BLaER1 (cell line): ENCODE measurements at regions not wholly inside any gene's neighbourhood (a gene's known extent, or its start where the extent isn't known, plus 50 kb on each side); places are given as distances from the start of the nearest gene placed in this dataset.

Experiments used
- H3K27ac ChIP-seq: shearing (Covaris generic); formaldehyde crosslinking; 2 replicates; pipeline ENCODE4 v1.8.1; 2022
- H3K27me3 ChIP-seq: shearing (Covaris generic); formaldehyde crosslinking; 2 replicates; pipeline ENCODE4 v1.8.1; 2022
- H3K36me3 ChIP-seq: shearing (Covaris generic); formaldehyde crosslinking; 2 replicates; pipeline ENCODE4 v1.8.1; 2022
- H3K4me1 ChIP-seq: shearing (Covaris generic); formaldehyde crosslinking; 2 replicates; pipeline ENCODE4 v1.8.1; 2022
- H3K4me2 ChIP-seq: shearing (Covaris generic); formaldehyde crosslinking; 2 replicates; pipeline ENCODE4 v1.8.1; 2022
- H3K4me3 ChIP-seq: shearing (Covaris generic); formaldehyde crosslinking; 2 replicates; pipeline ENCODE4 v1.8.1; 2022
- H3K9ac ChIP-seq: shearing (Covaris generic); formaldehyde crosslinking; 2 replicates; pipeline ENCODE4 v1.8.1; 2022
- H3K9me3 ChIP-seq: shearing (Covaris generic); formaldehyde crosslinking; 2 replicates; pipeline ENCODE4 v1.8.1; 2022
- H4K20me1 ChIP-seq: shearing (Covaris generic); formaldehyde crosslinking; 2 replicates; pipeline ENCODE4 v1.8.1; 2022
- Cebpa-rat ChIP-seq: shearing (Covaris generic); IDR thresholded peaks from 2 replicates; pipeline ENCODE4 v1.8.1; 2022

GRCh38 chr16:48864055-48864454 lies 254.1 kb upstream of the N4BP1 start:
- TF ChIP-seq Cebpa-rat, result no peak
- no peak overlapping the region for H3K4me3 ChIP-seq
- no peak overlapping the region for H3K27ac ChIP-seq
- no peaks in the 10 kb centered on the region for H3K4me1 ChIP-seq
- no peaks in the 10 kb centered on the region for H3K36me3 ChIP-seq
- no peaks in the 10 kb centered on the region for H3K27me3 ChIP-seq
- H3K9ac ChIP-seq, result no peak overlapping the region
- H4K20me1 ChIP-seq, result no peaks in the 10 kb centered on the region
- no peak overlapping the region for H3K4me2 ChIP-seq
- no peaks in the 10 kb centered on the region for H3K9me3 ChIP-seq

- Histone ChIP-seq H3K36me3 (no peaks in the 10 kb centered on the region), H3K4me1 (no peaks in the 10 kb centered on the region), H3K27ac (no peak overlapping the region), H3K9me3 (no peaks in the 10 kb centered on the region), H3K4me3 (no peak overlapping the region), H3K27me3 (no peaks in the 10 kb centered on the region), H4K20me1 (no peaks in the 10 kb centered on the region), H3K9ac (no peak overlapping the region), H3K4me2 (no peak overlapping the region)
- no peak for TF ChIP-seq Cebpa-rat
Observed at GRCh38 chr16:48862087-48862532, 252.1 kb upstream of the N4BP1 start.

- no peaks in the 10 kb centered on the region for H3K27me3 ChIP-seq
- H3K27ac ChIP-seq, result no peak overlapping the region
- no peaks in the 10 kb centered on the region for H3K36me3 ChIP-seq
- H4K20me1 ChIP-seq, result no peaks in the 10 kb centered on the region
- no peak overlapping the region for H3K9ac ChIP-seq
- H3K9me3 ChIP-seq, result no peaks in the 10 kb centered on the region
- no peak overlapping the region for H3K4me2 ChIP-seq
- TF ChIP-seq Cebpa-rat, result no peak
- no peak overlapping the region for H3K4me3 ChIP-seq
- no peaks in the 10 kb centered on the region for H3K4me1 ChIP-seq
Observed at GRCh38 chr16:48860341-48860740, 250.4 kb upstream of the N4BP1 start.

GRCh38 chr16:48852951-48853350 lies 243.0 kb upstream of the N4BP1 start:
- Histone ChIP-seq H3K4me2 (no peak overlapping the region), H3K9me3 (no peaks in the 10 kb centered on the region), H4K20me1 (no peaks in the 10 kb centered on the region), H3K27ac (no peak overlapping the region), H3K36me3 (no peaks in the 10 kb centered on the region), H3K4me3 (no peak overlapping the region), H3K4me1 (no peaks in the 10 kb centered on the region), H3K9ac (no peak overlapping the region), H3K27me3 (no peaks in the 10 kb centered on the region)
- no peak for TF ChIP-seq Cebpa-rat

GRCh38 chr16:48852458-48852857 lies 242.5 kb upstream of the N4BP1 start:
- no peak overlapping the region for H3K4me2 ChIP-seq
- H3K4me3 ChIP-seq, result no peak overlapping the region
- no peak overlapping the region for H3K9ac ChIP-seq
- H3K27me3 ChIP-seq, result no peaks in the 10 kb centered on the region
- no peaks in the 10 kb centered on the region for H3K4me1 ChIP-seq
- H3K36me3 ChIP-seq, result no peaks in the 10 kb centered on the region
- H3K27ac ChIP-seq, result no peak overlapping the region
- no peak for TF ChIP-seq Cebpa-rat
- H4K20me1 ChIP-seq, result no peaks in the 10 kb centered on the region
- H3K9me3 ChIP-seq, result no peaks in the 10 kb centered on the region

- H3K36me3 ChIP-seq, result no peaks in the 10 kb centered on the region
- no peak overlapping the region for H3K9ac ChIP-seq
- H3K27me3 ChIP-seq, result no peaks in the 10 kb centered on the region
- no peaks in the 10 kb centered on the region for H3K4me1 ChIP-seq
- no peaks in the 10 kb centered on the region for H3K9me3 ChIP-seq
- no peak for TF ChIP-seq Cebpa-rat
- H4K20me1 ChIP-seq, result no peaks in the 10 kb centered on the region
- no peak overlapping the region for H3K27ac ChIP-seq
- no peak overlapping the region for H3K4me3 ChIP-seq
- H3K4me2 ChIP-seq, result no peak overlapping the region
Observed at GRCh38 chr16:48850097-48850770, 240.3 kb upstream of the N4BP1 start.

- no peak overlapping the region for H3K27ac ChIP-seq
- no peaks in the 10 kb centered on the region for H3K36me3 ChIP-seq
- no peak overlapping the region for H3K9ac ChIP-seq
- no peaks in the 10 kb centered on the region for H3K4me1 ChIP-seq
- no peak for TF ChIP-seq Cebpa-rat
- H3K4me3 ChIP-seq, result no peak overlapping the region
- no peaks in the 10 kb centered on the region for H4K20me1 ChIP-seq
- no peak overlapping the region for H3K4me2 ChIP-seq
- no peaks in the 10 kb centered on the region for H3K9me3 ChIP-seq
- no peaks in the 10 kb centered on the region for H3K27me3 ChIP-seq
Observed at GRCh38 chr16:48846277-48846676, 236.3 kb upstream of the N4BP1 start.

- Histone ChIP-seq H3K27me3 (no peaks in the 10 kb centered on the region), H3K4me1 (no peaks in the 10 kb centered on the region), H3K36me3 (no peaks in the 10 kb centered on the region), H4K20me1 (no peaks in the 10 kb centered on the region), H3K9me3 (no peaks in the 10 kb centered on the region), H3K4me2 (no peak overlapping the region), H3K9ac (no peak overlapping the region), H3K27ac (no peak overlapping the region), H3K4me3 (no peak overlapping the region)
- TF ChIP-seq Cebpa-rat, result no peak
Observed at GRCh38 chr16:48845261-48845660, 235.3 kb upstream of the N4BP1 start.

GRCh38 chr16:48838349-48838748 lies 228.4 kb upstream of the N4BP1 start:
- no peaks in the 10 kb centered on the region for H3K36me3 ChIP-seq
- H3K9ac ChIP-seq, result no peak overlapping the region
- no peaks in the 10 kb centered on the region for H4K20me1 ChIP-seq
- no peak for TF ChIP-seq Cebpa-rat
- H3K27ac ChIP-seq, result no peak overlapping the region
- H3K9me3 ChIP-seq, result no peaks in the 10 kb centered on the region
- H3K4me1 ChIP-seq, result no peaks in the 10 kb centered on the region
- H3K4me2 ChIP-seq, result no peak overlapping the region
- H3K4me3 ChIP-seq, result no peak overlapping the region
- no peaks in the 10 kb centered on the region for H3K27me3 ChIP-seq

- H3K4me1 ChIP-seq, result no peaks in the 10 kb centered on the region
- TF ChIP-seq Cebpa-rat, result no peak
- no peaks in the 10 kb centered on the region for H3K9me3 ChIP-seq
- no peak overlapping the region for H3K4me2 ChIP-seq
- H4K20me1 ChIP-seq, result no peaks in the 10 kb centered on the region
- H3K27me3 ChIP-seq, result no peaks in the 10 kb centered on the region
- H3K9ac ChIP-seq, result no peak overlapping the region
- H3K36me3 ChIP-seq, result no peaks in the 10 kb centered on the region
- H3K4me3 ChIP-seq, result no peak overlapping the region
- H3K27ac ChIP-seq, result no peak overlapping the region
Observed at GRCh38 chr16:48836636-48837035, 226.7 kb upstream of the N4BP1 start.

GRCh38 chr16:48836067-48836466 lies 226.1 kb upstream of the N4BP1 start:
- Histone ChIP-seq H3K4me3 (no peak overlapping the region), H3K36me3 (no peaks in the 10 kb centered on the region), H4K20me1 (no peaks in the 10 kb centered on the region), H3K4me2 (no peak overlapping the region), H3K27ac (no peak overlapping the region), H3K9me3 (no peaks in the 10 kb centered on the region), H3K9ac (no peak overlapping the region), H3K27me3 (no peaks in the 10 kb centered on the region), H3K4me1 (no peaks in the 10 kb centered on the region)
- no peak for TF ChIP-seq Cebpa-rat
